ENCODE measurements at regions not wholly inside any gene's neighbourhood (a gene's known extent, or its start where the extent isn't known, plus 50 kb on each side); places are given as distances from the start of the nearest gene placed in this dataset.

- no peak for DNase-seq
Measured at GRCh38 chr12:12017798-12018197, 52.9 kb upstream of the BCL2L14 start.

- peak; percentile 47 to 49 for DNase-seq
Measured at GRCh38 chr12:12018454-12018853, 52.3 kb upstream of the BCL2L14 start.

- DNase-seq = no peak
Measured at GRCh38 chr12:12019881-12020280, 50.9 kb upstream of the BCL2L14 start.

- DNase-seq = no peak
Measured at GRCh38 chr12:12020762-12021161, 50.0 kb upstream of the BCL2L14 start.
